ENCODE measurements at regions not wholly inside any gene's neighbourhood (a gene's known extent, or its start where the extent isn't known, plus 50 kb on each side); places are given as distances from the start of the nearest gene placed in this dataset.

DNA sequence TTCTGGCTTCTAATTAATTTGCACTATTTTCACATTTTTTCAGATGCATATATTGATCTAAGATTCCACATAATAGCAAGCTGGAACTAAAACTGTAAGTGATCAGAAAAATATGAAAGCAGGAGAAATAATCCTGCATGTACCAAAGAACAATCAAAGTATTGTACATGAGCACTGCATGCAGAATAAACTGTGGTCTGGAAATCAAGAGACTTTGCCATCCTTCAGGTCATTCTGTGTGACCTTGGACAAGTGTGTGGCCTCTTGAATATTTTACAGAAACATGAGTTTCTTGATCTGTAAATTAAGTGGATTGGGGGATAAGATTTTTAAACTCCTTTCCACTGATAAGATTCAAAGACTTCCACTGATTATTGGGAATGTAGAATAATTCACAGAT lies 99.2 kb upstream of the GNAQ start:
- DNase-seq (no peak), FAIRE-seq (no peak)
- H3K4me1 ChIP-seq (ENCODE audit: control insufficient read depth in 3 of 3, insufficient read depth in 2 of 3, low read depth in 1 of 3, low read length in 2 of 3) = no peaks in the 10 kb centered on the region

DNA sequence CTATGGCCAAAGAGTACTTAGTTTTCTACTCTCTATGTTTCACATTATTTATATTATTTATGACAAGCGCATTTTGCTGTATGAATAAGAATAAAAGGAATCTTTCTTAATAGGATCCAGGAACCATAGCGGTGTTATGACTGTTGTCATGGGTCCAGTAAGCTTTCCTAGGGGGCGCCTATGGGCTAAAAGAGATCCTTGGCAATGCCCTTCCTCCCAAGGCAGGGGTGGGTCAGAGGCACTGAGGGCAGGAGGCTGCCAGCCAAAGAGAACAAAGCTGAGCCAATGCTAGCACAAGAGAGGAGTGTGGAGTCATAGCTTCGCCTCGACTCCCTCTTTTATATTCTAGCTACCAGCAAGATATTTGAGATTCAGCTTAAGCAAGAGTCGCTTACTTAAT lies 98.4 kb upstream of the GNAQ start:
- Histone ChIP-seq H3K4me1 (ENCODE audit: control insufficient read depth in 3 of 3, insufficient read depth in 2 of 3, low read depth in 1 of 3, low read length in 2 of 3) (no peaks in the 10 kb centered on the region), H3K27ac (ENCODE audit: low read depth in 1 of 3, low read length in 2 of 3) (no peak overlapping the region), H3K9me3 (ENCODE audit: control insufficient read depth in 2 of 2, insufficient read depth in 1 of 2, low read depth in 1 of 2, low read length in 1 of 2) (no peaks in the 10 kb centered on the region), H3K4me3 (ENCODE audit: low read depth in 1 of 3, low read length in 3 of 3) (no peak overlapping the region), H3K36me3 (ENCODE audit: control insufficient read depth in 3 of 3, insufficient read depth in 2 of 3, low read depth in 1 of 3, low read length in 3 of 3) (no peaks in the 10 kb centered on the region), H3K27me3 (ENCODE audit: control insufficient read depth in 3 of 3, insufficient read depth in 3 of 3, low read length in 3 of 3) (no peaks in the 10 kb centered on the region)
- DNase-seq = no peak
- FAIRE-seq = no peak
- 75 to 87% (median 81%) methylated on average over 6 of the region's 6 CpGs for WGBS, 3 donors

More for the DNA sequence above, 99.2 kb upstream of the GNAQ start:
- no peaks in the 10 kb centered on the region for H3K36me3 ChIP-seq (ENCODE audit: control insufficient read depth in 3 of 3, insufficient read depth in 2 of 3, low read depth in 1 of 3, low read length in 3 of 3)
- H3K4me3 ChIP-seq (ENCODE audit: low read depth in 1 of 3, low read length in 3 of 3) = no peak overlapping the region
- no peaks in the 10 kb centered on the region for H3K9me3 ChIP-seq (ENCODE audit: control insufficient read depth in 2 of 2, insufficient read depth in 1 of 2, low read depth in 1 of 2, low read length in 1 of 2)
- no peaks in the 10 kb centered on the region for H3K27me3 ChIP-seq (ENCODE audit: control insufficient read depth in 3 of 3, insufficient read depth in 3 of 3, low read length in 3 of 3)
- H3K27ac ChIP-seq (ENCODE audit: low read depth in 1 of 3, low read length in 2 of 3) = no peak overlapping the region

DNA sequence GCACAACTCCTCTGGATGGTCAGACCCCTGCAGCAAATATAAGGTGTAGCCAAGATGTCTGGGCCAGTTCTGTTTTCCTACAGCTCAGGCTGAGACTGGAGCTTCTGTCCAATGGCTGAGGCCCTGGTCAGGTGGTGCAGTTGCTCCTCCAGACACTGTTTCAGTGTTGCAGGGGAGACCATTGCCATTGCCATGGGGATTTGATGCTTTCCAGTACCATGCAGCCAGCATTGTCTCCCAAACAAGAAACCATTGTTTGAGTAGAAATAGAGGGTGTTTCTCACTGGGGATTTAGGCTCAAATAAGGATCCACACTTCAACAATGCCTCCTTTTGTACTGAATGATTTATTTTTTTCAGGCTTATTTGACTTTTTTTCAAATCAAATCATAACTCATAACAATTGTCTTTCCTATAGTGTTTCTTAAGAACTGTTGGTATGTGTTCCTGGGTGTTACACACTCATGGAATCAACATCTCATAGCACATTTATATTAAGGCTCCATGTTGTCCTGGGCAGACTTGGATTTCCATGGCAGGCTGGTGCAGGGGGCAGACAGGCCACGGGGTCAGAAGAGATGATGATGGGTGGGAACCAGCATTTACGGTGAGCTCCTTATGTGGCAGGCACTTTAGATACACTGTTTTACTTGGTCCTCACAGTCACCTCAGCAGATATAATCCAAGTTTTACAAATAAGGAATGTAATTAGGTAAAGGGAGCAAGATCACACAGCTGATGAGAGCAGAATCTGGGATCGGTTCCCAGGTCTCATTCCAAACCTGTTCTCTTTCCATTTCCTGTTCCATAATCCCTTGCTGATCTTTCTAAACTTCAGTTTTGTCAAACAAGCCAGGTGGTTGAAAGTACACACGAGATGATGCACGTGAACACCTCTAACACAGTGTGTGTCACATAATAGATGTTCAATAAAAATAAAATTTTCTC lies 95.9 kb upstream of the GNAQ start:
- H3K27ac ChIP-seq (ENCODE audit: low read depth in 1 of 3, low read length in 2 of 3) = no peak overlapping the region
- DNase-seq (no peak), FAIRE-seq (no peak)
- no peaks in the 10 kb centered on the region for H3K36me3 ChIP-seq (ENCODE audit: control insufficient read depth in 3 of 3, insufficient read depth in 2 of 3, low read depth in 1 of 3, low read length in 3 of 3)
- peaks cover 0 to 4% (median 0%) of the 10 kb centered on the region in 3 donors for H3K27me3 ChIP-seq (ENCODE audit: control insufficient read depth in 3 of 3, insufficient read depth in 3 of 3, low read length in 3 of 3)
- no peak overlapping the region for H3K4me3 ChIP-seq (ENCODE audit: low read depth in 1 of 3, low read length in 3 of 3)
- no peaks in the 10 kb centered on the region for H3K9me3 ChIP-seq (ENCODE audit: control insufficient read depth in 2 of 2, insufficient read depth in 1 of 2, low read depth in 1 of 2, low read length in 1 of 2)
- no peaks in the 10 kb centered on the region for H3K4me1 ChIP-seq (ENCODE audit: control insufficient read depth in 3 of 3, insufficient read depth in 2 of 3, low read depth in 1 of 3, low read length in 2 of 3)
- WGBS, 3 donors = 73 to 82% (median 82%) methylated on average over 5 of the region's 5 CpGs

DNA sequence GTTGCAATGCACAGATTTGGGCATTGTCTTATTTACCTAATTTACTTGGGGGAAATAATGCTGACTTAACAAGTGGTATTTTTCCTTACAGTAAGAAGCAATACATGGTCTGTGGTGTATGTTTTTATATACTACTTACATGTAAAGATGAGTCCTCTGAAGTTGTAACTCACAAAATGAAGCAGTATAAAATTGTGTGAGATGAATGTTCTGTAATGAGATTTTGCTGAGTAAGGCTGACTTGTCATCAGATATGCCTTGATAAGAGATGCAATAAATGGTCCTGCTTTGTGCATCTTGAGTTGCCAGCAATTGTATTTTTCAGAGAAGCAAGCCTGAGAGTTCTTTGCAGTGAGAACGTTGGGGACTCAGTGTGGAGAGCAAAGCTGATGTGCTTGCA lies 92.2 kb upstream of the GNAQ start:
- no peaks in the 10 kb centered on the region for H3K36me3 ChIP-seq (ENCODE audit: control insufficient read depth in 3 of 3, insufficient read depth in 2 of 3, low read depth in 1 of 3, low read length in 3 of 3)
- 21 to 38% (median 30%) methylated on average over 1 of the region's 1 CpG for WGBS, 3 donors
- H3K27me3 ChIP-seq (ENCODE audit: control insufficient read depth in 3 of 3, insufficient read depth in 3 of 3, low read length in 3 of 3) = peaks cover 0 to 4% (median 0%) of the 10 kb centered on the region in 3 donors
- H3K9me3 ChIP-seq (ENCODE audit: control insufficient read depth in 2 of 2, insufficient read depth in 1 of 2, low read depth in 1 of 2, low read length in 1 of 2) = no peaks in the 10 kb centered on the region
- H3K4me3 ChIP-seq (ENCODE audit: low read depth in 1 of 3, low read length in 3 of 3) = no peak overlapping the region
- H3K27ac ChIP-seq (ENCODE audit: low read depth in 1 of 3, low read length in 2 of 3) = no peak overlapping the region
- H3K4me1 ChIP-seq (ENCODE audit: control insufficient read depth in 3 of 3, insufficient read depth in 2 of 3, low read depth in 1 of 3, low read length in 2 of 3) = no peaks in the 10 kb centered on the region
- DNase-seq = no peak
- FAIRE-seq = no peak

DNA sequence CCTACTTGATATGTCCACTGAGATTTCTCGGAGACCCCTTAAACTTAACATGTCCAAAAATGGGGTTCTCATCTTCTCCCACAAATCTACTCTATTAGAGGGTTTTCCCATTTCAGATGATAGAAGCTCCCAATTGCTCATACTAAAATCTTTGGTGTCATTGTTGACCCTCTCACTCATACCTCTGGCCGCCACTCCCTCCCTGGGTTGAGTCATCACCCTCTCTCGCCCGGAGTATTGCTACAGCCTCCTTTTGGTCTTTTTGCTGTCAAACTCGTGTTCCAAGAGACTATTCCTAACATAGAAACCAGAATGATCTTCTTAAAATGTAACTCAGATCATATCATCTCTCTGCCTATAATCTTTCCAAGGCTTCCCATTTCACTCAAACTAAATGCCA lies 91.0 kb upstream of the GNAQ start:
- no peaks in the 10 kb centered on the region for H3K4me1 ChIP-seq (ENCODE audit: control insufficient read depth in 3 of 3, insufficient read depth in 2 of 3, low read depth in 1 of 3, low read length in 2 of 3)
- peaks cover 0 to 4% (median 0%) of the 10 kb centered on the region in 3 donors for H3K27me3 ChIP-seq (ENCODE audit: control insufficient read depth in 3 of 3, insufficient read depth in 3 of 3, low read length in 3 of 3)
- no peak for DNase-seq
- H3K36me3 ChIP-seq (ENCODE audit: control insufficient read depth in 3 of 3, insufficient read depth in 2 of 3, low read depth in 1 of 3, low read length in 3 of 3) = no peaks in the 10 kb centered on the region
- no peaks in the 10 kb centered on the region for H3K9me3 ChIP-seq (ENCODE audit: control insufficient read depth in 2 of 2, insufficient read depth in 1 of 2, low read depth in 1 of 2, low read length in 1 of 2)
- H3K27ac ChIP-seq (ENCODE audit: low read depth in 1 of 3, low read length in 2 of 3) = no peak overlapping the region
- FAIRE-seq = no peak
- no peak overlapping the region for H3K4me3 ChIP-seq (ENCODE audit: low read depth in 1 of 3, low read length in 3 of 3)
- WGBS, 3 donors = 72 to 84% (median 83%) methylated on average over 5 of the region's 5 CpGs

DNA sequence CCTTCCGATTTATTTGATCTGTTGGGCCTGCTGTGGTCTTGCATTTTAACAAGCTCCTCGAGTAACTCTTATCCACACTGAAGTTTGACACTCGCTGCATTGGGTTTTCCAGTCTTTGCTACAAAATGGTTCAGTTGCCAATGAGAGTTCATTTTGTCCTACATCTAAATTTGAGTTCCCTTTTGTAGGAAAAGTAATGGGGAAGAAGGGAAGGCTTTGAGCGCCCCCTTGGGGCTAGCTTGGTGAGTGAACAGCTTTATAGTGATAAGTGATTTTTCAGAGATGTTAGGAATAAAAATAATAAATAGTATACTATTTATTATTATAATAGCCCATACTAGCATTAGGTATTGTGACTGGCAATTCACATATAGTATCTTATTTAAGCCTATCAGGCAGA lies 89.9 kb upstream of the GNAQ start:
- H3K4me3 ChIP-seq (ENCODE audit: low read depth in 1 of 3, low read length in 3 of 3) = no peak overlapping the region
- H3K27ac ChIP-seq (ENCODE audit: low read depth in 1 of 3, low read length in 2 of 3) = no peak overlapping the region
- no peaks in the 10 kb centered on the region for H3K9me3 ChIP-seq (ENCODE audit: control insufficient read depth in 2 of 2, insufficient read depth in 1 of 2, low read depth in 1 of 2, low read length in 1 of 2)
- H3K4me1 ChIP-seq (ENCODE audit: control insufficient read depth in 3 of 3, insufficient read depth in 2 of 3, low read depth in 1 of 3, low read length in 2 of 3) = no peaks in the 10 kb centered on the region
- H3K36me3 ChIP-seq (ENCODE audit: control insufficient read depth in 3 of 3, insufficient read depth in 2 of 3, low read depth in 1 of 3, low read length in 3 of 3) = no peaks in the 10 kb centered on the region
- peaks cover 0 to 4% (median 0%) of the 10 kb centered on the region in 3 donors for H3K27me3 ChIP-seq (ENCODE audit: control insufficient read depth in 3 of 3, insufficient read depth in 3 of 3, low read length in 3 of 3)
- 56 to 58% (median 57%) methylated on average over 4 of the region's 4 CpGs for WGBS, 3 donors
- FAIRE-seq = no peak
- peak; percentile 48 to 55 for DNase-seq

DNA sequence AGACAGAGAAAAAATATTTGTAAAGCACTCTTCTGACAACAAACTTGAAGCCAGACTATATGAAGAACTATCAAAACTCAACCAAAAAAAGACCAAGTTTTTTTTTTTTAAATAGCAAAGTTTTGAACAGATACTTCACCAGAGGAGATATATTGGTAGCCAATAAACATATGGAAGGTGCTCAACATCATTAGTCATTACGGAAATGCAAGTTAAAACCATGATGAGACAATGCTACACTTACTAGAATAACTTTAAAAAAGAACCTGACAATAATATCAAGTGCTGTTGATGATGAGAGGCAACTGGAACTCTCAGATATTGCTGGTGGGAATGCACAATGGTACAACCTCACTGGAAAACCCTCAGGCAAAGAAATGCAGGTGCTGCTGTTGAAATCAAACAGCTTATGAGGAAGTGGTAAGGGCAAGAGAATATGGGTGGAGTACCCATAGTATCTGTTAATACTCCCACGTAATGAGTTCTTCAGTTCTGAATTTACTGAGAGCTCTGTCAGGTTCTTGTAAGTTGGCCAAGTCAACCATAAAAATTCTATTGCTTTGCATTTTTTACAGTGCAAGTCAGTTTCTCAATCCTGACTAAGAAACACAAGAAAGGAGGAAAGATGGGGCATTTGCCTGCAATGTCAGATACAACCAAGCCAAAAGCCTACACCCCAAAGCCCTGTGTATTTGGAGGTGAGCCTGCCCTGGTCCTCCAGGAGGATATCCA lies 87.3 kb upstream of the GNAQ start:
- FAIRE-seq = no peak
- Histone ChIP-seq H3K4me3 (ENCODE audit: low read depth in 1 of 3, low read length in 3 of 3) (no peak overlapping the region), H3K27ac (ENCODE audit: low read depth in 1 of 3, low read length in 2 of 3) (no peak overlapping the region)

DNA sequence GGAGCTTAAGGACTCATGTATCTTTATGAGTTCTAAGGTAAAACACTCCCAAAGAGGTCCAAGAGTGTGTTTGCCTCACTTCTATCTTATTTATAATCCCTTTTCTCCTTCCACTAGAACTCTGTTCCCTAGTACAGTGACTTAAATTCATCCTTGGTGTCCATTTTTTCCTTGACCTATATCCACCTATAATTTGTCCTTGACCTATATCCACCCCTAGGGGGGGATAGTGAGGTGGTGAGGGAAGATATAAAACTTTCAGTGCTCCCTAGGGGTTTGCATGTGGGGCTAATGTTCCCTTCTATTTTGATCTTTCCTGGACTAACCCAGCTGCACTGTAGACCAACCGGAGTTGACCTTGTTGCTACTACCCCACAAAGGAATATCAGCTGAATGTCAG lies 83.5 kb upstream of the GNAQ start:
- H3K4me1 ChIP-seq (ENCODE audit: control insufficient read depth in 3 of 3, insufficient read depth in 2 of 3, low read depth in 1 of 3, low read length in 2 of 3) = no peaks in the 10 kb centered on the region
- H3K9me3 ChIP-seq (ENCODE audit: control insufficient read depth in 2 of 2, insufficient read depth in 1 of 2, low read depth in 1 of 2, low read length in 1 of 2) = no peaks in the 10 kb centered on the region
- WGBS, 3 donors = 61 to 92% (median 88%) methylated on average over 1 of the region's 1 CpG
- no peaks in the 10 kb centered on the region for H3K27me3 ChIP-seq (ENCODE audit: control insufficient read depth in 3 of 3, insufficient read depth in 3 of 3, low read length in 3 of 3)
- no peak overlapping the region for H3K27ac ChIP-seq (ENCODE audit: low read depth in 1 of 3, low read length in 2 of 3)
- no peak overlapping the region for H3K4me3 ChIP-seq (ENCODE audit: low read depth in 1 of 3, low read length in 3 of 3)
- no peaks in the 10 kb centered on the region for H3K36me3 ChIP-seq (ENCODE audit: control insufficient read depth in 3 of 3, insufficient read depth in 2 of 3, low read depth in 1 of 3, low read length in 3 of 3)
- no peak for FAIRE-seq
- peak in 1 of 2 donors; percentile 10 for DNase-seq

More for the DNA sequence above, 87.3 kb upstream of the GNAQ start:
- Histone ChIP-seq H3K27me3 (ENCODE audit: control insufficient read depth in 3 of 3, insufficient read depth in 3 of 3, low read length in 3 of 3) (peaks cover 0 to under 1% (median 0%) of the 10 kb centered on the region in 3 donors), H3K4me1 (ENCODE audit: control insufficient read depth in 3 of 3, insufficient read depth in 2 of 3, low read depth in 1 of 3, low read length in 2 of 3) (no peaks in the 10 kb centered on the region), H3K36me3 (ENCODE audit: control insufficient read depth in 3 of 3, insufficient read depth in 2 of 3, low read depth in 1 of 3, low read length in 3 of 3) (no peaks in the 10 kb centered on the region), H3K9me3 (ENCODE audit: control insufficient read depth in 2 of 2, insufficient read depth in 1 of 2, low read depth in 1 of 2, low read length in 1 of 2) (no peaks in the 10 kb centered on the region)
- whole genome bisulfite sequencing, 3 donors = 36 to 59% (median 52%) methylated on average over 2 of the region's 2 CpGs
- DNase-seq = peak in 1 of 2 donors; percentile 15
